ENCODE measurements at regions not wholly inside any gene's neighbourhood (a gene's known extent, or its start where the extent isn't known, plus 50 kb on each side); places are given as distances from the start of the nearest gene placed in this dataset.

- TF ChIP-seq, protein P1, sequence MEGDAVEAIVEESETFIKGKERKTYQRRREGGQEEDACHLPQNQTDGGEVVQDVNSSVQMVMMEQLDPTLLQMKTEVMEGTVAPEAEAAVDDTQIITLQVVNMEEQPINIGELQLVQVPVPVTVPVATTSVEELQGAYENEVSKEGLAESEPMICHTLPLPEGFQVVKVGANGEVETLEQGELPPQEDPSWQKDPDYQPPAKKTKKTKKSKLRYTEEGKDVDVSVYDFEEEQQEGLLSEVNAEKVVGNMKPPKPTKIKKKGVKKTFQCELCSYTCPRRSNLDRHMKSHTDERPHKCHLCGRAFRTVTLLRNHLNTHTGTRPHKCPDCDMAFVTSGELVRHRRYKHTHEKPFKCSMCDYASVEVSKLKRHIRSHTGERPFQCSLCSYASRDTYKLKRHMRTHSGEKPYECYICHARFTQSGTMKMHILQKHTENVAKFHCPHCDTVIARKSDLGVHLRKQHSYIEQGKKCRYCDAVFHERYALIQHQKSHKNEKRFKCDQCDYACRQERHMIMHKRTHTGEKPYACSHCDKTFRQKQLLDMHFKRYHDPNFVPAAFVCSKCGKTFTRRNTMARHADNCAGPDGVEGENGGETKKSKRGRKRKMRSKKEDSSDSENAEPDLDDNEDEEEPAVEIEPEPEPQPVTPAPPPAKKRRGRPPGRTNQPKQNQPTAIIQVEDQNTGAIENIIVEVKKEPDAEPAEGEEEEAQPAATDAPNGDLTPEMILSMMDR (IDR thresholded peaks at IDR 0.05; ENCODE audit: low read length), result no peak
- no peak for TF ChIP-seq EZH2 (optimal IDR thresholded peaks at IDR 0.05; ENCODE audit: low read depth, low read length)
Measured at GRCh38 chr1:8216005-8216404, 101.9 kb upstream of the SLC45A1 start.
